Neural progenitor cell (in vitro differentiated cells): ENCODE measurements at regions not wholly inside any gene's neighbourhood (a gene's known extent, or its start where the extent isn't known, plus 50 kb on each side); places are given as distances from the start of the nearest gene placed in this dataset.

Source experiments
- CTCF ChIP-seq: fragments of 200-600 bp; sonication (generic); IDR thresholded peaks from 2 replicates; pipeline ENCODE4 v1.5.1; 2017; ENCODE audit warnings: antibody characterized with exemption, mild to moderate bottlenecking
- EZH2phosphoT487 ChIP-seq: fragments of 200-600 bp; sonication (generic); IDR thresholded peaks from 2 replicates; pipeline ENCODE4 v1.6.1; 2017; ENCODE audit warnings: antibody characterized with exemption

DNA sequence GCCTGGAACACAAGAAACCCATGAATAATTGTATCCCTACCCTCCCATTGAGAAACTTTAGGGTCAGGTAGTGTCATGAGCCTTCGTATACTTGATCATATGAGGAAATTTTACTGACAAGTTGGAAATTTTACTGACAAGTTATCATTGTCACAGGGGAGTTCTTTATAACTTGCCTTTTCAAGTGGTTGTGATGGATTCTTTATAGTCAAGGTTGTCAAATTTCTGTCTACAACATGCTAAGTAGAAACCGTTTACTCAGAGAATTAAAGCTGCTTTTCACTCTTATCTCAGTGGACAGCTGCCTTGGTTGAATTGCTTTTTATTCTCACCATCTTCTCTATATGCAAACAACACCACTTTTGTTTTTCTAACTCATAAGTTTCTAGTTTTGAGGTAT is 1286.4 kb downstream of the EPHA7 start:
- TF ChIP-seq CTCF (no peak), EZH2phosphoT487 (no peak)
